A549 (cell line): ENCODE measurements at regions not wholly inside any gene's neighbourhood (a gene's known extent, or its start where the extent isn't known, plus 50 kb on each side); places are given as distances from the start of the nearest gene placed in this dataset.

Experiments
- CHD2 ChIP-seq: fragments of 150-350 bp; IDR thresholded peaks from 2 replicates; pipeline ENCODE4 v1.6.1; 2014; ENCODE audit warnings: low read length; ENCODE audit not compliant: partially characterized antibody
- EP300 ChIP-seq, 2 experiments: fragments of >200 bp; sonication (Bioruptor Twin); formaldehyde crosslinking; IDR thresholded peaks; 2 replicates in 1 of 2; 3 replicates in 1 of 2; pipeline ENCODE4 v1.6.1; 2016 to 2017
- ESRRA ChIP-seq: fragments of 150-350 bp; IDR thresholded peaks from 2 replicates; pipeline ENCODE4 v1.6.1; 2014; ENCODE audit warnings: mild to moderate bottlenecking, low read length, borderline replicate concordance
- POLR2A ChIP-seq: IDR thresholded peaks from 2 replicates; pipeline ENCODE4 v1.6.1; 2012; ENCODE audit warnings: mild to moderate bottlenecking, low read length
- TF ChIP-seq, protein P1 (sequence below): fragments of >200 bp; sonication (Bioruptor Twin); formaldehyde crosslinking; IDR thresholded peaks from 3 replicates; pipeline ENCODE4 v1.5.1; 2016
- TF ChIP-seq, protein P2 (sequence below): fragments of 450-650 bp; IDR thresholded peaks from 2 replicates; pipeline ENCODE4 v1.6.1; 2014; ENCODE audit warnings: antibody characterized with exemption
- TF ChIP-seq, protein P3 (sequence below): fragments of 200-600 bp; sonication (generic); IDR thresholded peaks from 2 replicates; pipeline ENCODE4 v1.6.1; 2016; ENCODE audit warnings: antibody characterized with exemption, mild to moderate bottlenecking, moderate library complexity

DNA sequence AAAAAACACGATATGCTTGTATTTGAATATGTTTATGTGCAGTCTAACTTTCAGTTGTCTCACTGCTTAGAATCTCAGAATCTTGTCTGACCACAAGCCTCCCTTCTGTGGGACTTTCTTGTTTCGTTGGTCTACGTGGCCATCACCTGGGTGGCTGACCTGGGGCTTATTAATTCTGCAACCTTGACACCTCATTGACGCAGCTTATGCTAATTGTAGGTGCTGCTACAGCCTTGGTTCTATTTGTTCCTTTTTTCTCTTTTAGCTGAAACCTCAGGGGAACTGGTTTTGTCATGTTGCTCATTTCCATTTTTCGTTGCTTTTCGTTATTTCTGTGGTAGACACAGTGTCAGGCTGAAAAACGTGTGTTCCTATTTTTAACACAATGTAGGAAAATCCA is 273.7 kb downstream of the SLC4A3 start:
- TF ChIP-seq, protein P1, sequence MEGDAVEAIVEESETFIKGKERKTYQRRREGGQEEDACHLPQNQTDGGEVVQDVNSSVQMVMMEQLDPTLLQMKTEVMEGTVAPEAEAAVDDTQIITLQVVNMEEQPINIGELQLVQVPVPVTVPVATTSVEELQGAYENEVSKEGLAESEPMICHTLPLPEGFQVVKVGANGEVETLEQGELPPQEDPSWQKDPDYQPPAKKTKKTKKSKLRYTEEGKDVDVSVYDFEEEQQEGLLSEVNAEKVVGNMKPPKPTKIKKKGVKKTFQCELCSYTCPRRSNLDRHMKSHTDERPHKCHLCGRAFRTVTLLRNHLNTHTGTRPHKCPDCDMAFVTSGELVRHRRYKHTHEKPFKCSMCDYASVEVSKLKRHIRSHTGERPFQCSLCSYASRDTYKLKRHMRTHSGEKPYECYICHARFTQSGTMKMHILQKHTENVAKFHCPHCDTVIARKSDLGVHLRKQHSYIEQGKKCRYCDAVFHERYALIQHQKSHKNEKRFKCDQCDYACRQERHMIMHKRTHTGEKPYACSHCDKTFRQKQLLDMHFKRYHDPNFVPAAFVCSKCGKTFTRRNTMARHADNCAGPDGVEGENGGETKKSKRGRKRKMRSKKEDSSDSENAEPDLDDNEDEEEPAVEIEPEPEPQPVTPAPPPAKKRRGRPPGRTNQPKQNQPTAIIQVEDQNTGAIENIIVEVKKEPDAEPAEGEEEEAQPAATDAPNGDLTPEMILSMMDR = no peak
- no peak for TF ChIP-seq ESRRA
- TF ChIP-seq POLR2A = no peak
- TF ChIP-seq, protein P2, sequence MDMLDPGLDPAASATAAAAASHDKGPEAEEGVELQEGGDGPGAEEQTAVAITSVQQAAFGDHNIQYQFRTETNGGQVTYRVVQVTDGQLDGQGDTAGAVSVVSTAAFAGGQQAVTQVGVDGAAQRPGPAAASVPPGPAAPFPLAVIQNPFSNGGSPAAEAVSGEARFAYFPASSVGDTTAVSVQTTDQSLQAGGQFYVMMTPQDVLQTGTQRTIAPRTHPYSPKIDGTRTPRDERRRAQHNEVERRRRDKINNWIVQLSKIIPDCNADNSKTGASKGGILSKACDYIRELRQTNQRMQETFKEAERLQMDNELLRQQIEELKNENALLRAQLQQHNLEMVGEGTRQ = no peak
- TF ChIP-seq CHD2 = no peak
- no peak for TF ChIP-seq EP300 (IDR thresholded peaks at IDR 0.05)
- TF ChIP-seq, protein P3, sequence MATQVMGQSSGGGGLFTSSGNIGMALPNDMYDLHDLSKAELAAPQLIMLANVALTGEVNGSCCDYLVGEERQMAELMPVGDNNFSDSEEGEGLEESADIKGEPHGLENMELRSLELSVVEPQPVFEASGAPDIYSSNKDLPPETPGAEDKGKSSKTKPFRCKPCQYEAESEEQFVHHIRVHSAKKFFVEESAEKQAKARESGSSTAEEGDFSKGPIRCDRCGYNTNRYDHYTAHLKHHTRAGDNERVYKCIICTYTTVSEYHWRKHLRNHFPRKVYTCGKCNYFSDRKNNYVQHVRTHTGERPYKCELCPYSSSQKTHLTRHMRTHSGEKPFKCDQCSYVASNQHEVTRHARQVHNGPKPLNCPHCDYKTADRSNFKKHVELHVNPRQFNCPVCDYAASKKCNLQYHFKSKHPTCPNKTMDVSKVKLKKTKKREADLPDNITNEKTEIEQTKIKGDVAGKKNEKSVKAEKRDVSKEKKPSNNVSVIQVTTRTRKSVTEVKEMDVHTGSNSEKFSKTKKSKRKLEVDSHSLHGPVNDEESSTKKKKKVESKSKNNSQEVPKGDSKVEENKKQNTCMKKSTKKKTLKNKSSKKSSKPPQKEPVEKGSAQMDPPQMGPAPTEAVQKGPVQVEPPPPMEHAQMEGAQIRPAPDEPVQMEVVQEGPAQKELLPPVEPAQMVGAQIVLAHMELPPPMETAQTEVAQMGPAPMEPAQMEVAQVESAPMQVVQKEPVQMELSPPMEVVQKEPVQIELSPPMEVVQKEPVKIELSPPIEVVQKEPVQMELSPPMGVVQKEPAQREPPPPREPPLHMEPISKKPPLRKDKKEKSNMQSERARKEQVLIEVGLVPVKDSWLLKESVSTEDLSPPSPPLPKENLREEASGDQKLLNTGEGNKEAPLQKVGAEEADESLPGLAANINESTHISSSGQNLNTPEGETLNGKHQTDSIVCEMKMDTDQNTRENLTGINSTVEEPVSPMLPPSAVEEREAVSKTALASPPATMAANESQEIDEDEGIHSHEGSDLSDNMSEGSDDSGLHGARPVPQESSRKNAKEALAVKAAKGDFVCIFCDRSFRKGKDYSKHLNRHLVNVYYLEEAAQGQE = no peak
